A549 (cell line): ENCODE measurements at regions not wholly inside any gene's neighbourhood (a gene's known extent, or its start where the extent isn't known, plus 50 kb on each side); places are given as distances from the start of the nearest gene placed in this dataset.

Source experiments
- PHF8 ChIP-seq: fragments of 200-600 bp; sonication (generic); IDR thresholded peaks from 2 replicates; pipeline ENCODE4 v1.6.1; 2016; ENCODE audit warnings: low read depth, mild to moderate bottlenecking, antibody characterized with exemption, moderate library complexity, borderline replicate concordance
- POLR2A ChIP-seq: IDR thresholded peaks from 2 replicates; pipeline ENCODE4 v1.6.1; 2012; ENCODE audit warnings: mild to moderate bottlenecking, low read length

- TF ChIP-seq POLR2A = no peak
- TF ChIP-seq PHF8 = no peak
These were observed 99.6 kb upstream of the TAF11L2 start for GRCh38 chr5:17398431-17398830.
